PC-3 (cell line): ENCODE measurements at regions not wholly inside any gene's neighbourhood (a gene's known extent, or its start where the extent isn't known, plus 50 kb on each side); places are given as distances from the start of the nearest gene placed in this dataset.
"Not testable (repeated sequence)": the region's sequence is repeated elsewhere in the genome, so short reads cannot be mapped to it uniquely, and the experiment has no call there.

ENCODE experiments used
- ATAC-seq: fragments of 200-7000 bp; cut with Tn5 transposase; 2 replicates; pipeline ENCODE4 v1.9.1; 2020; ENCODE audit warnings: mild to moderate bottlenecking, moderate library complexity
- BruUV-seq: library from RNA; stranded (reverse); fragments of 400-500 nt; replicated peaks from 2 replicates; lab custom pipeline; 2021; lab: Mats Ljungman, UMichigan
- CTCF ChIA-PET: fragments of 300-600 bp; sonication (Branson Sonifier 250); formaldehyde crosslinking; loops from one replicate; lab custom pipeline; 2022; ENCODE audit warnings: antibody characterized with exemption; lab: Charles Lee
- POLR2A ChIA-PET: fragments of 300-600 bp; sonication (Branson Sonifier 250); formaldehyde crosslinking; loops from one replicate; lab custom pipeline; 2022; ENCODE audit warnings: antibody characterized with exemption; ENCODE audit not compliant: unreplicated experiment; lab: Charles Lee
- DNase-seq: peaks from one replicate; pipeline ENCODE4 v3.0.0-alpha.2; 2015
- H2AFZ ChIP-seq: fragments of 300-600 bp; sonication (generic); 2 replicates; pipeline ENCODE4 v1.6.0; 2016; ENCODE audit warnings: antibody characterized with exemption, low read length
- H3F3A ChIP-seq: fragments of 300-600 bp; sonication (generic); one replicate; pipeline ENCODE4 v1.6.0; 2017; ENCODE audit warnings: antibody characterized with exemption, low read length, control low read depth, mild to moderate bottlenecking; ENCODE audit not compliant: unreplicated experiment
- H3K27ac ChIP-seq: fragments of 300-600 bp; sonication (generic); 2 replicates; pipeline ENCODE4 v1.5.1; 2016; ENCODE audit warnings: mild to moderate bottlenecking, low read length
- H3K27me3 ChIP-seq: fragments of 300-600 bp; sonication (generic); 2 replicates; pipeline ENCODE4 v1.6.1; 2016; ENCODE audit warnings: low read length, mixed read lengths
- H3K36me3 ChIP-seq: fragments of 300-600 bp; sonication (generic); 2 replicates; pipeline ENCODE4 v1.6.1; 2016; ENCODE audit warnings: low read depth, mixed run types, low read length, mixed read lengths
- H3K4me1 ChIP-seq: fragments of 300-600 bp; sonication (generic); 2 replicates; pipeline ENCODE4 v1.5.1; 2016; ENCODE audit warnings: low read length; ENCODE audit not compliant: insufficient read depth
- H3K4me2 ChIP-seq: fragments of 300-600 bp; sonication (generic); 2 replicates; pipeline ENCODE4 v1.6.0; 2016; ENCODE audit warnings: low read length
- H3K4me3 ChIP-seq: fragments of 300-600 bp; sonication (generic); 2 replicates; pipeline ENCODE4 v1.5.1; 2016; ENCODE audit warnings: mild to moderate bottlenecking, low read length, mixed read lengths
- H3K79me2 ChIP-seq: fragments of 300-600 bp; sonication (generic); 2 replicates; pipeline ENCODE4 v1.6.1; 2017; ENCODE audit warnings: low read length, mixed read lengths
- H3K9ac ChIP-seq: fragments of 300-600 bp; sonication (generic); 2 replicates; pipeline ENCODE4 v1.6.0; 2016; ENCODE audit warnings: mild to moderate bottlenecking, low read length
- H3K9me2 ChIP-seq: fragments of 300-600 bp; sonication (generic); replicated peaks from 2 replicates; pipeline ENCODE4 v1.6.1; 2016; ENCODE audit warnings: mixed run types, low read length, mixed read lengths
- H3K9me3 ChIP-seq: fragments of 300-600 bp; sonication (generic); 2 replicates; pipeline ENCODE4 v1.6.1; 2016; ENCODE audit warnings: low read length, mixed read lengths
- H4K20me1 ChIP-seq: fragments of 300-600 bp; sonication (generic); 2 replicates; pipeline ENCODE4 v1.6.1; 2016; ENCODE audit warnings: low read length, mixed read lengths
- CTCF ChIP-seq: fragments of 300-600 bp; sonication (generic); conservative IDR thresholded peaks from 2 replicates; pipeline ENCODE4 v1.5.1; 2017; ENCODE audit warnings: antibody characterized with exemption, low read depth, mild to moderate bottlenecking, low read length
- EZH2 ChIP-seq: fragments of 300-600 bp; sonication (generic); IDR thresholded peaks from one replicate; pipeline ENCODE4 v1.6.1; 2017; ENCODE audit warnings: antibody characterized with exemption, mild to moderate bottlenecking, low read length; ENCODE audit not compliant: unreplicated experiment
- EZH2phosphoT487 ChIP-seq: fragments of 300-600 bp; sonication (generic); IDR thresholded peaks from 2 replicates; pipeline ENCODE4 v1.6.1; 2018; ENCODE audit warnings: mild to moderate bottlenecking, antibody characterized with exemption, low read length, borderline replicate concordance
- intact Hi-C: fragments of 100-400 bp; cut with micrococcal nuclease; formaldehyde crosslinking; loops from 2 replicates; pipeline ENCODE4 v1.9.0; 2023

GRCh38 chr2:222760301-222760897 is 88.9 kb downstream of the MOGAT1 start:
- no peaks in the 10 kb centered on the region for H3K36me3 ChIP-seq
- no peaks in the 10 kb centered on the region for H3K79me2 ChIP-seq
- H3K27me3 ChIP-seq = no peaks in the 10 kb centered on the region
- TF ChIP-seq EZH2 (no peak), EZH2phosphoT487 (no peak), CTCF (no peak)
- no peak for ATAC-seq
- H3K9ac ChIP-seq = no peak overlapping the region
- no peak overlapping the region for H3K4me2 ChIP-seq
- intact Hi-C loops = no loop called here
- no peak overlapping the region for H2AFZ ChIP-seq
- H3K27ac ChIP-seq = no peak overlapping the region
- DNase-seq = no peak
- no TSS peak for BruUV-seq
- H3K9me2 ChIP-seq = no peaks in the 10 kb centered on the region
- no peaks in the 10 kb centered on the region for H3K9me3 ChIP-seq
- no peaks in the 10 kb centered on the region for H4K20me1 ChIP-seq
- POLR2A ChIA-PET = no interaction called here
- H3K4me3 ChIP-seq = no peak overlapping the region
- CTCF ChIA-PET = no interaction called here
- H3K4me1 ChIP-seq = peaks cover 17% of the 10 kb centered on the region
- no peaks in the 10 kb centered on the region for H3F3A ChIP-seq

- Histone ChIP-seq H4K20me1 (no peaks in the 10 kb centered on the region), H3K27me3 (no peaks in the 10 kb centered on the region), H3K9ac (no peak overlapping the region), H2AFZ (peak overlapping the region; percentile 43; the same call in 1 of the 2 replicates), H3K4me1 (peaks cover 5% of the 10 kb centered on the region), H3F3A (no peaks in the 10 kb centered on the region), H3K4me3 (no peak overlapping the region), H3K9me3 (no peaks in the 10 kb centered on the region), H3K27ac (no peak overlapping the region), H3K4me2 (no peak overlapping the region), H3K79me2 (no peaks in the 10 kb centered on the region), H3K9me2 (no peaks in the 10 kb centered on the region), H3K36me3 (no peaks in the 10 kb centered on the region)
- no peak for DNase-seq
- intact Hi-C loops = no loop called here
- TF ChIP-seq EZH2 = no peak
- TF ChIP-seq CTCF = no peak
- no peak for TF ChIP-seq EZH2phosphoT487
- no TSS peak for BruUV-seq
- ATAC-seq = no peak
- ChIA-PET POLR2A (no interaction called here), CTCF (no interaction called here)
Observed at GRCh38 chr2:222761888-222762287, 90.4 kb downstream of the MOGAT1 start.

- no peak for TF ChIP-seq EZH2
- TF ChIP-seq CTCF = no peak
- no peak for TF ChIP-seq EZH2phosphoT487
- BruUV-seq = no TSS peak
- peak overlapping the region; percentile 43; the same call in 1 of the 2 replicates for H2AFZ ChIP-seq
Observed at GRCh38 chr2:222762342-222762741, 90.9 kb downstream of the MOGAT1 start.

GRCh38 chr2:222765883-222766282 is 94.4 kb downstream of the MOGAT1 start:
- H2AFZ ChIP-seq, intact Hi-C loops, DNase-seq, H3K9me3 ChIP-seq, H3K27me3 ChIP-seq, POLR2A ChIA-PET, H3K4me3 ChIP-seq, H3K36me3 ChIP-seq, H4K20me1 ChIP-seq, ATAC-seq, BruUV-seq, H3K79me2 ChIP-seq, H3K9me2 ChIP-seq, H3K9ac ChIP-seq, H3F3A ChIP-seq, H3K27ac ChIP-seq, H3K4me2 ChIP-seq, CTCF ChIA-PET, H3K4me1 ChIP-seq: not testable (repeated sequence)

More at GRCh38 chr2:222762342-222762741, 90.9 kb downstream of the MOGAT1 start:
- no peaks in the 10 kb centered on the region for H3K79me2 ChIP-seq
- ChIA-PET CTCF (interaction anchor here (0.6 kb wide), 1 partner anchor 101 kb away, joined by 3 read pairs; no protein-coding TSS in a partner anchor), POLR2A (no interaction called here)
- no peaks in the 10 kb centered on the region for H3K27me3 ChIP-seq
- H3K9me3 ChIP-seq = no peaks in the 10 kb centered on the region
- no peaks in the 10 kb centered on the region for H4K20me1 ChIP-seq
- intact Hi-C loops = no loop called here
- no peak for ATAC-seq
- DNase-seq = no peak
- H3K9ac ChIP-seq = no peak overlapping the region
- H3K4me1 ChIP-seq = peaks cover under 1% of the 10 kb centered on the region; the same call in 1 of the 2 replicates
- no peak overlapping the region for H3K4me3 ChIP-seq
- no peak overlapping the region for H3K27ac ChIP-seq
- no peaks in the 10 kb centered on the region for H3K36me3 ChIP-seq
- no peaks in the 10 kb centered on the region for H3F3A ChIP-seq
- no peak overlapping the region for H3K4me2 ChIP-seq
- no peaks in the 10 kb centered on the region for H3K9me2 ChIP-seq
